Loucy (cell line): ENCODE measurements at regions not wholly inside any gene's neighbourhood (a gene's known extent, or its start where the extent isn't known, plus 50 kb on each side); places are given as distances from the start of the nearest gene placed in this dataset.

Source experiments
- EZH2phosphoT487 ChIP-seq: fragments of 200-600 bp; IDR thresholded peaks from 2 replicates; pipeline ENCODE4 v1.6.1; 2018; ENCODE audit warnings: antibody characterized with exemption, mild to moderate bottlenecking, moderate library complexity, borderline replicate concordance
- TF ChIP-seq, protein P1 (sequence below): fragments of 200-600 bp; sonication (generic); conservative IDR thresholded peaks from 2 replicates; pipeline ENCODE4 v1.5.1; 2014; ENCODE audit warnings: mild to moderate bottlenecking, antibody characterized with exemption, low read length

GRCh38 chr6:95439741-95440140, 137.6 kb upstream of the MANEA start:
- TF ChIP-seq, protein P1, sequence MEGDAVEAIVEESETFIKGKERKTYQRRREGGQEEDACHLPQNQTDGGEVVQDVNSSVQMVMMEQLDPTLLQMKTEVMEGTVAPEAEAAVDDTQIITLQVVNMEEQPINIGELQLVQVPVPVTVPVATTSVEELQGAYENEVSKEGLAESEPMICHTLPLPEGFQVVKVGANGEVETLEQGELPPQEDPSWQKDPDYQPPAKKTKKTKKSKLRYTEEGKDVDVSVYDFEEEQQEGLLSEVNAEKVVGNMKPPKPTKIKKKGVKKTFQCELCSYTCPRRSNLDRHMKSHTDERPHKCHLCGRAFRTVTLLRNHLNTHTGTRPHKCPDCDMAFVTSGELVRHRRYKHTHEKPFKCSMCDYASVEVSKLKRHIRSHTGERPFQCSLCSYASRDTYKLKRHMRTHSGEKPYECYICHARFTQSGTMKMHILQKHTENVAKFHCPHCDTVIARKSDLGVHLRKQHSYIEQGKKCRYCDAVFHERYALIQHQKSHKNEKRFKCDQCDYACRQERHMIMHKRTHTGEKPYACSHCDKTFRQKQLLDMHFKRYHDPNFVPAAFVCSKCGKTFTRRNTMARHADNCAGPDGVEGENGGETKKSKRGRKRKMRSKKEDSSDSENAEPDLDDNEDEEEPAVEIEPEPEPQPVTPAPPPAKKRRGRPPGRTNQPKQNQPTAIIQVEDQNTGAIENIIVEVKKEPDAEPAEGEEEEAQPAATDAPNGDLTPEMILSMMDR = no peak
- TF ChIP-seq EZH2phosphoT487 = no peak
